HG03378 (cell line): ENCODE measurements at regions not wholly inside any gene's neighbourhood (a gene's known extent, or its start where the extent isn't known, plus 50 kb on each side); places are given as distances from the start of the nearest gene placed in this dataset.
"Not testable (repeated sequence)": the region's sequence is repeated elsewhere in the genome, so short reads cannot be mapped to it uniquely, and the experiment has no call there.

Source experiments
- ATAC-seq: cut with Tn5 transposase; IDR thresholded peaks from one replicate; pipeline ENCODE4 v1.9.1; 2021; ENCODE audit warnings: mild to moderate bottlenecking, moderate library complexity; ENCODE audit not compliant: unreplicated experiment

DNA sequence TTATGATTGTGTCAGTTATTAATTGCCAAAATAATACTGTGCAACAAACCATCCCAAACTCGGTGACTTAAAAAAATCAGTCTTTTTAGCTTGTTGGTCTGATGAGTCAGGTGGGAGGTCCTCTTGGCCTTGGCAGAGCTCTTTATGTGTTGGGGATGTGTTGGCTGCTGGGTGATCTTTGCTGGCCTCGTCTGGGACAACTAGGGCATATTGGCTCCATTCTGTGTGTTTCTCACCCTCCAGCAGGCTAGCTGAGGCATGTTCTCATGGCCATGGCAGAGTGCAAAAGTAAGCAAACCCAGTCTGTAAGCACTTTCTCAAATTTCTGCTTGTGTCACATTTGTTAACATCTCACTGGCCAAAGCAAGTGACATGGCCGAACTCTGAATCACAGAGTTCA is 251.6 kb downstream of the RPLP1 start:
- no peak for ATAC-seq

- no peak for ATAC-seq
These were observed 252.1 kb downstream of the RPLP1 start for GRCh38 chr15:69704700-69705099.

- no peak for ATAC-seq
These were observed 253.9 kb downstream of the RPLP1 start for GRCh38 chr15:69706353-69707097.

DNA sequence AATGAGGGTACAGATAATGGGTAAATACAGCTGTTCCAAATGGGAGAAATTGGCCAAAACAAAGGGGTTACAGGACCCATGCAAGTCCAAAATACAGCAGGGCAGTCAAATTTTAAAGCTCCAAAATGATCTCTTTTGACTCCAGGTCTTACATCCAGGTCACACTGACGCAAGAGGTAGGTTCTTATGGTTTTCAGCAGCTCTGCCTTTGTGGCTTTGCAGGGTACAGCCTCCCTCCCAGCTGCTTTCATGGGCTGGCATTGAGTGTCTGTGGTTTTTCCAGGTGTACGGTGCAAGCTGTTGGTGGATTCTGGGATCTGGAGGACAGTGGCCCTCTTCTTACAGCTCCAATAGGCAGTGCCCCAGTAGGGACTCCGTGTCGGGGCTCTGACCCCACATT is 254.6 kb downstream of the RPLP1 start:
- ATAC-seq: not testable (repeated sequence)

GRCh38 chr15:69708436-69709122 is 256.0 kb downstream of the RPLP1 start:
- not testable (repeated sequence) for ATAC-seq

DNA sequence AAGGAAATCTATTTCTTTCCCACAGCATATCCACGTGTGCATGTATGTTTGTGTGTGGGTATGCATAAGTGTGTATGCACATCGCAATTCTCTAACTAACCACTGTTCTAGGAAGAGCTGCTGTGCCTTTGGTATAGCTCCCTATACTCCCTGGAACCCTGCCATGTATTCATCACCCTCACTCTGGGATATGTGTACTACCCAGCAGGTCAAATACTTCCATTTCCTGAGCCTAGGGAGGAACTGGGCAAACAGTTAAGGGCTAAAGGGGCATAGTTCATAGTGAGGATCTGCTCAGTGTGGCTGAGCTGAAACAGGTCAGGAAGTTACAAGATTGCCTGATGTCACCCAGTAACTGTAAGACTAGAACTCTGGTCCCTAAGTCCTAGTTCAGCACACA is 260.4 kb downstream of the RPLP1 start:
- no peak for ATAC-seq

DNA sequence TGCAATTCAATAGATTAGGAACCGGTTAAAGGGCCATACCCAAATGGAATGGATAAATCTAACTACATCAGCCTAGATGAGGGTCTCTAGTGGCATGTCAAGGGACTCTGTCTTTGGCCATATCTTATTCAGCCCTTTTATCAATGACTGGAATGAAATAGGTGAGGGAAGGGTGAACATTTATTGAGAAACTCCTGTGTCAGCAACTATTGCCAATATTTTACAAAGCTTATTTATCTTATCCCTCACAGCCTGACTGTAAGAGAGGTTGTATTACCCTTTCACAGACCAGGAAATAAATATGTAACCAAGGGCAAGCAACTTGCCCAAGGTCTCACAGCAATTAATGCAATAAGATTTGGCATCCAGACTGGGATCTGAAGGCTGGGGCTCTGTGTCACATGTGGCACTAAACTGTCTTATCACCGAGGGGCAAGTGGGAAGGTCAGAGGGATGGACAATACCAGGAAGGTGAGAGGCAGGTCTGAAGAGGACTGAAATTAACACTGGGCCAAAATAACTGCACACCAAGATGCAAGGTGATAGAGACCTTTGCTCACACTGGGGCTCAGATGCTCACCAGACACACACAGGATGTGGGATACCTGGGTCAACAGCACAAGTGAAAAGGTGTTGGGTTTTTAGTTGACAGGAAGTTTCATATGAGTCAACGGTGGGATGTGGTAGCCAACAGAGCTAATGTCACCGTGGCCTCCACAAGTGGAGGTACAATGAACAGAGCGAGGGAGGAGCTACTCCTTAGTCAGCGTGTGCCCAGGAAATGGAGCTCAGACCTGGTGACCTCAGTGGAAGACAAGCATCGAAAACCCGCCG is 261.3 kb downstream of the RPLP1 start:
- peak; percentile 92 for ATAC-seq

DNA sequence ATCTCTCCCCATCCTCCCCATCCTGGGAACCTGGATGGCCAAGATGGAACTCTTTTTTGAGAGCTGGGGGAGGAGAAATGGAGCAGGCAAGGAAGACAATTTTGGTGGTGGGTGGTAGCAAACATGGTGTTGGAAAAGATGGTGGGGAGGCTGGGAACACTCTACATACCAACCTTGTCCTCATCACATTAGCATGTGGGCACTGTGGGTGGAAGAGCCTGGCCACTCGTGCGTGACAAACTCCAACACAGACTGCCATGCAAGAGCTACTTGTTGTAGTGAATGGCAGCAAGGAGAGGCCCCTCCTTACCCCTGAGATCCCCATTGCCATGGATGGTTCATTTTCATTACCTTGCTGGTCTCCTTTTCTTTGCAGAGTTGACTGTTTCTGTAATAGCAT is 262.6 kb downstream of the RPLP1 start:
- ATAC-seq: no peak

- no peak for ATAC-seq
These were observed 265.8 kb downstream of the RPLP1 start for GRCh38 chr15:69718436-69718835.

DNA sequence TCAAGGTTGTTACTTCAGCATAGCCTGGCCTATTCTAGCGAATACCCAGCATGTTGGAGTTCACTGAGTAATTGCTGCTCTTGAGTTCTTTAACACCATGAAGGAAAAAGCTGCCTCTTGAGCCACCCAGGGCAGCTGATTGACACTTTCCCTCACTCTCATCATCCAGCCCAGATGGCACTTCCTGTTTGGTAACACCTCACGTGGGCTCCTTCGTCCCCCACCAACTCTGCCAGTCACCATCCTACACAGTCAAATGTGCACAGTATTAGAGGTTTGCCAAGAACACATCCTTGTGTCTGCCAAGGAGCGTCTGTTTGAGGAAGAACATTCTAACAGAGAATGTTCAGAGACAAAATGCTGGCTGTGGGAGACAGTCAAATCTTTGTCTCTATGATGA is 266.3 kb downstream of the RPLP1 start:
- ATAC-seq: no peak

GRCh38 chr15:69719527-69720240 is 267.1 kb downstream of the RPLP1 start:
- no peak for ATAC-seq

DNA sequence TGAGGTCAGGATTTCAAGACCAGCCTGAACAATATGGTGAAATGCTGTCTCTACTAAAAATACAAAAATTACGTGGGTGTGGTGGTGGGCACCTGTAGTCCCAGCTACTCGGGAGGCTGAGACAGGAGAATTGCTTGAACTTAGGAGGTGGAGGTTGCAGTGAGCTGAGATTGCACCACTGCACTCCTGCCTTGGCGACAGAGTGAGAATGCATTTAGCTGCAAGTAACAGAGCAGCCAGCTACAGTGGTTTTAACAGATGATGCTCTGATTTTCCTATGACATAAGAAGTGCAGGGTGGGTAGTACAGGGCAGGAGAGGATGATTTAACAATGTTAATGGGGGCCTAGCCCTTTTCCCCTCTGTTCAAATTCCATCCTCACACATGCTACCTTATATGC is 267.9 kb downstream of the RPLP1 start:
- ATAC-seq: no peak

DNA sequence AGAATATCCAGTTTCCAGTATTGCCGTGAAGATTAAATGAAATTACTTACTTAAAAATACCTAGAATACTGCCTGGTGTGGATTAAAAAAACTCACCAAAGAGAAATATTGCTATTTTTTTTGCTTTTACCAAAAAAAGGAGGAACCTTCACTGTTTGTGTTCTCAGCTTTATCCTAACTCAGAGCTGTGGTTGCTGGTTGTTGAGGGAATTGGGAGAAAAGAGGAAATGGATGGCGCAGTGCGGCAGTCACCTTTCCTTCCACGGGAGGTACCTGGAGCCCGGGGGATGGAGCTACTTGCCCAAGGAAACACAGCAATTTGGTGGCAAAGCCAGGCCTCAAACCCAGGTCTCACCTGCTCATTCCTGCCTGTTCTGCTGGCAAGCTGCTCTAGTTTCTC is 270.3 kb downstream of the RPLP1 start:
- no peak for ATAC-seq

DNA sequence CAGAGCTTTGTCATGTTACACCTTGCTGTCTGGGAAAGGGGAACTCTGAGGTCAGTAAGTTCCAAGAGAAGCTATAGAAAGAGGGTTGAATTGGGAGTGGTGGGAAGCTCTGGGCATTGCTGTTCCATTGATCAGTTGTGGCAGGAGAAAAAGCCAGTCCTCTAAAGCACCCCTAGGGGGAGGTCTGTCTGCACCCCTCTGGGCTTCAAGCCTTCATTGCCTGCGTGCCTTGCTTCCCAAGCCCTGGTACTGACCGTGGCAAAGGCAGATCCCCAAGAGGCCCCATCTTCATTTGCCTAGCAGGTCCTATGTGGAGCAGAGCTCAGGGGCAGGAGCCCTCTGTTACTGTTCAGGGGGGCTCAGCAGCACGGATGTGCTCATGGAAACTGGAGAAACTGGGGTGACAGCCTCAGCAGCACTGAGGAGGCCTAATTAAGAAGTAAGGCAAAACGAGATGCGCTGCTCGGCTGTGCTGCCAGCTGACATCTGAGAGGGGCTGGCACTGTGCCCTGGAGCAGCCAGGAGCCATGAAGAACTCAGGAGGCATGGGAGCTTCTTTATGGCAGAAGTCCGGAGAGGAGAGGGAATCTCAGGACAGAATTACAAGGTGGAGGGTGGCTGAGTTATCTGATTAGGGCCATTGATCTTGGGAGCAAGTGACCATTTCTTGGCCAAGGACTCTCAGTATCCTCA is 270.9 kb downstream of the RPLP1 start:
- ATAC-seq: no peak

GRCh38 chr15:69724333-69724732 is 271.7 kb downstream of the RPLP1 start:
- no peak for ATAC-seq

- no peak for ATAC-seq
These were observed 272.7 kb downstream of the RPLP1 start for GRCh38 chr15:69725275-69725674.

GRCh38 chr15:69725957-69726356 is 273.3 kb downstream of the RPLP1 start:
- ATAC-seq: no peak

DNA sequence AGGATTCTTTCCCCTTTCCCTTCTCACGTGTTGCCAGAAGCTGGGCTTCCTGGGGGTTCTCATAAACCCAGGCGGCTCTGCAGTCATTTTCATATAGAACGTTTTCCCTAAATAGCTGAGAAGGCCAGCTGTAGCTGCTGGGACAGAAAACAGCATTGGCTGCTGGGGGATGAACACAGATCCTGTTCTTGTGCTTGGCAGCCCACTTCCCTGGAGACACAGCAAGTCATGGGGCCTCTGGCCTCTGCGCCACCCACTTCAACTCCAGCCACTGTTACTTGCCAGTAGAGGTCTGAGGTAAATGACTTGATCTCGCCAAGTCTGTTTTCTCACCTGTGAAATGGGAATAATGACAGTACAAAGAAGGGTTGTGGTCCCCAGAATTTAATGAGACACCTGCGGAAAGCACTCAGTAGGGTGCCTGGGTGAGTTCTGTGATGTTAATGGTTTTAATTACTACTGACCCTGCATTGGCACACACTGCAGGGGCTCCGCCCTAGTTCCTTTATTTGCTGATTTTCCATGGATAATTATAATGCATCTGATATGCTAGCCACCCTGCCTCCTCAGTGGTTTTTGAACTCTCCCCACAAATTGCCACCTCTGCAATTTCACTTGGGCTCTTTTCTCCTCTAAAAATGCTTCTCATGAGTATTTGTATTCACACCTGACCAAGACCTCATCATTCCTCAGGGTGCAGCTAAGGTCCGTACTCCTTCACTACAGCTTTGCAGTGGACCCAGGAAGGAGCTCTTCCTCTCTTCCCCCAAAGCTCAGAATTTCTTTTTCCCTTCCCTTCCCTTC is 274.7 kb downstream of the RPLP1 start:
- ATAC-seq: no peak

DNA sequence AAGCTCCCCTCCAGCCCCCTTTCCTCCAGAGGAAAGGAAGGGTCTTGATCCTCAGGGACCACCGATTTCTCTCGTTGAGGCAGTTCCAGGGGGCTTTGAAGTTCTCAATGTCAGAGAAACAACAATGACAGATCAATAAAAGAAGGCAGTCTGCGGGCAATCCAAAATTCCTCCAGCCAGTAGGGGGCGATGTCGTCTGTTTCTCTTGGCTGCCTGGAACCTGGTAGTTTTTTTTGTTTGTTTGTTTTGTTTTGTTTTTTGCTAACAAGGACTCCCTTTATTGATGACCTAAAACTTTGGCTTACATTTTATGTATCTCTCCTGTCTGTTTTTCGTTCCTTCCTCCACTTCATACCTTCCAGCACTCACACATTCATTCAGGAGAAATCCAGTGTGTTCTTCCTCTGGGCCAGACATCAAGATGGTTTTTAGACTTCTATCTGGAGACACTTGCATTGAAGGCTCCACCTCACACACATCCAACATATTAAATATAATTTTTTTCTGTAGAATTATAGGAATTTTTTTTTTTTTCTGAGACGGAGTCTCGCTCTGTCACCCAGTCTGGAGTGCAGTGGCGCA is 276.6 kb downstream of the RPLP1 start:
- ATAC-seq: no peak
